Mesendoderm (in vitro differentiated cells): ENCODE measurements at regions not wholly inside any gene's neighbourhood (a gene's known extent, or its start where the extent isn't known, plus 50 kb on each side); places are given as distances from the start of the nearest gene placed in this dataset.
"Not testable (repeated sequence)": the region's sequence is repeated elsewhere in the genome, so short reads cannot be mapped to it uniquely, and the experiment has no call there.

ENCODE experiments used
- DNase-seq: peaks from one replicate; pipeline ENCODE4 v3.0.0; 2013
- H2AK5ac ChIP-seq: 2 replicates; pipeline ENCODE4 v1.6.1; 2013; ENCODE audit warnings: low read length, inconsistent platforms
- H2BK120ac ChIP-seq: 2 replicates; pipeline ENCODE4 v1.6.1; 2013; ENCODE audit warnings: low read depth, mild to moderate bottlenecking, low read length, moderate library complexity, mixed read lengths
- H2BK15ac ChIP-seq: replicated peaks from 2 replicates; pipeline ENCODE4 v1.6.1; 2013; ENCODE audit warnings: low read depth, mild to moderate bottlenecking, moderate library complexity
- H2BK5ac ChIP-seq: 2 replicates; pipeline ENCODE4 v1.6.1; 2013; ENCODE audit warnings: low read length, inconsistent platforms
- H3K18ac ChIP-seq: 2 replicates; pipeline ENCODE4 v1.6.1; 2013; ENCODE audit warnings: mild to moderate bottlenecking, low read length, mixed read lengths
- H3K23ac ChIP-seq: one replicate; pipeline ENCODE4 v1.6.1; 2013; ENCODE audit warnings: low read length
- H3K27ac ChIP-seq: 2 replicates; pipeline ENCODE4 v1.5.1; 2013; ENCODE audit warnings: low read depth, mild to moderate bottlenecking, inconsistent platforms, low read length, moderate library complexity
- H3K27me3 ChIP-seq: 2 replicates; pipeline ENCODE4 v1.6.1; 2013; ENCODE audit warnings: low read length, control low read depth, mild to moderate bottlenecking, inconsistent platforms; ENCODE audit not compliant: insufficient read depth, poor library complexity
- H3K36me3 ChIP-seq: 2 replicates; pipeline ENCODE4 v1.6.1; 2013; ENCODE audit warnings: low read length, inconsistent platforms; ENCODE audit not compliant: control insufficient read depth, insufficient read depth
- H3K4ac ChIP-seq: one replicate; pipeline ENCODE4 v1.6.1; 2013; ENCODE audit warnings: low read depth, mild to moderate bottlenecking, low read length, moderate library complexity
- H3K4me1 ChIP-seq: 2 replicates; pipeline ENCODE4 v1.6.1; 2013; ENCODE audit warnings: low read depth, low read length, inconsistent platforms; ENCODE audit not compliant: control insufficient read depth
- H3K4me2 ChIP-seq: 2 replicates; pipeline ENCODE4 v1.6.1; 2013; ENCODE audit warnings: low read length
- H3K4me3 ChIP-seq: 2 replicates; pipeline ENCODE4 v1.5.1; 2013; ENCODE audit warnings: mild to moderate bottlenecking, low read length
- H3K56ac ChIP-seq: one replicate; pipeline ENCODE4 v1.6.1; 2013; ENCODE audit warnings: low read length
- H3K79me1 ChIP-seq: 2 replicates; pipeline ENCODE4 v1.6.1; 2013; ENCODE audit warnings: low read length, inconsistent platforms
- H3K79me2 ChIP-seq: 2 replicates; pipeline ENCODE4 v1.6.1; 2013; ENCODE audit warnings: mild to moderate bottlenecking, low read length; ENCODE audit not compliant: control insufficient read depth, insufficient read depth
- H3K9ac ChIP-seq: 2 replicates; pipeline ENCODE4 v1.6.1; 2013; ENCODE audit warnings: low read length, inconsistent platforms
- H4K5ac ChIP-seq: one replicate; pipeline ENCODE4 v1.6.1; 2013; ENCODE audit warnings: low read length
- H4K8ac ChIP-seq: one replicate; pipeline ENCODE4 v1.6.1; 2013; ENCODE audit warnings: low read depth, mild to moderate bottlenecking, control low read depth, low read length, moderate library complexity
- WGBS: extraction: QIAGEN DNeasy Blood & Tissue Kit; methylation state at CpG from one replicate; pipeline ENCODE4 v1.1.7; 2013; ENCODE audit warnings: low lambda C conversion rate, missing lambda C conversion rate; ENCODE audit not compliant: insufficient coverage; ENCODE audit errors: extremely low coverage; 5-methylcytosine and 5-hydroxymethylcytosine counted together

DNA sequence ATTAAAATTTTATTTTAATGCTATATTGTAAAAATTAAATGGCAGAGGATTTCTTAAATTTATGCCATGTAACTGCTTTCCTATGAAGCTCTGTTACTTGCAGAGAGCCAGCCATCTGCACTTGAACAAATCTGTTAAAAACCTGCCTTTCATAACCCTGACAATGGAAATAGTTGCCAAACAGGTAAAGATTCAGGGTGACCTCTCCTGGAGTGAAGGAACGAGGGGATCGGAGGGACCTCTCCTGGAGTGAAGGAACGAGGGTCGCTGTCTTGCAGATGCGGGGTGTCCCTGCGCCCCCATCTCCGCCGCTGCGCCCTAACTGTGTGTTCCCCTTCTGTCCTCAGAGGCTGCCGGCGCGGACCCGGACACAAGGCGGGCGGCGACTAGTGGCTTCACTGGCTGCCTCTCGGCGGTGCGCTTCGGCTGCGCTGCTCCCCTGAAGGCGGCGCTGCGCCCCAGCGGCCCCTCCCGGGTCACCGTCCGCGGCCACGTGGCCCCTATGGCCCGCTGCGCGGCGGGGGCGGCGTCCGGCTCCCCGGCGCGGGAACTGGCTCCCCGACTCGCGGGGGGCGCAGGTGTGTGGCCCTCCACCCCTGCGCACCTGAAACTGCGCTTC, 295.9 kb upstream of the SPATA31A3 start:
- not testable (repeated sequence) for DNase-seq, H3K18ac ChIP-seq

DNA sequence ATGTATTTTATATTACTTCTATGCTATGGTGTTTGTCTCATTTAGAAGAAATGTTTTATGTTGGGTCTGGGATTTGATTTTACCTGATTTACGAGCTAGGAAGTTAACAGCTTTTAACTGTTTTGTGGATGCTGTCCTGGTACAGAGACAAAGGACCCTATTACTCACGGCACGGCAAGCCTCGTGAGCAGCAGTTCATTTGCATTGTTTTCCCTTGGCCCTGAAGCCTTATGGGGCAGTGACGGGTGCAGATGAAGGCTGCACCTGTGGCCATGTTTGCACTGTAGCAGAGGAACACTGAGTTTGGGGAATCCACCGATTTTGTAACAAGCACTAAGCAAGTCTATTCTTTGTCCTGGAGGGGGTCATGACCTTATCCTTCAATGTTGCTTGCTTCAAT, 291.9 kb upstream of the SPATA31A3 start:
- not testable (repeated sequence) for H3K9ac ChIP-seq, H3K23ac ChIP-seq, H2BK15ac ChIP-seq, H3K36me3 ChIP-seq, H3K56ac ChIP-seq, H3K79me2 ChIP-seq, H3K79me1 ChIP-seq, H3K4me3 ChIP-seq, H4K5ac ChIP-seq, H2BK5ac ChIP-seq, H4K8ac ChIP-seq, H2BK120ac ChIP-seq, H3K4me2 ChIP-seq, H3K4ac ChIP-seq, H3K27ac ChIP-seq, H3K27me3 ChIP-seq, DNase-seq, H3K4me1 ChIP-seq, H3K18ac ChIP-seq, H2AK5ac ChIP-seq
- WGBS, result no CpG with 5 or more reads among the region's 6 CpGs

More for the DNA sequence above, 295.9 kb upstream of the SPATA31A3 start:
- H2BK15ac ChIP-seq, H3K4me2 ChIP-seq, H4K8ac ChIP-seq, H3K27ac ChIP-seq, H3K4me1 ChIP-seq, H3K4me3 ChIP-seq, H2AK5ac ChIP-seq, H3K27me3 ChIP-seq, H3K79me1 ChIP-seq, H3K23ac ChIP-seq, H3K36me3 ChIP-seq, H2BK120ac ChIP-seq, H3K79me2 ChIP-seq, H3K4ac ChIP-seq, H3K9ac ChIP-seq, H2BK5ac ChIP-seq, H3K56ac ChIP-seq, H4K5ac ChIP-seq: not testable (repeated sequence)
- no CpG with 5 or more reads among the region's 46 CpGs for WGBS

DNA sequence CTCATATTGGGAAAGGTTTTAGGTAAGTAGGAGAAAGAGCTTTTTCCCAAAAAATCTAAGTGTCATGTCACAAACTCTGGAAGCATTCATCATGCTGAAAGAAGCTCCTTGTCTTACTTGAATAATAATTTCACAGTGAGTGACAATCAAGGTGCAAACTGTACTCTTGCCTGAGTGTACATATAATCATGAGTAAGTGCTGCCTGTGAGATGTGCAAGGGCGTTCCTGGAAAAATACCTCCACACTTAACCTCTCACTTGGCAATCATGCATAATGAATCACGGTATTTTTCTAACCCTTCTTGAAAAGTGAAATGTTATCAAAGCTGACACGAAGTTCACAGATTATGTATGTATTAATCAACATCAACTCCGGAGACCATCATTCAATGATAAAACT, 289.2 kb upstream of the SPATA31A3 start:
- not testable (repeated sequence) for H3K27ac ChIP-seq, H2BK15ac ChIP-seq, H3K56ac ChIP-seq, H3K79me1 ChIP-seq, H3K79me2 ChIP-seq, H3K18ac ChIP-seq, H3K4ac ChIP-seq, H3K4me2 ChIP-seq, H4K5ac ChIP-seq, H3K4me3 ChIP-seq, H2BK5ac ChIP-seq, H4K8ac ChIP-seq, H2BK120ac ChIP-seq, H3K9ac ChIP-seq, DNase-seq, H3K4me1 ChIP-seq, H2AK5ac ChIP-seq, H3K36me3 ChIP-seq, H3K23ac ChIP-seq, H3K27me3 ChIP-seq
- WGBS, result no CpG with 5 or more reads among the region's 4 CpGs

DNA sequence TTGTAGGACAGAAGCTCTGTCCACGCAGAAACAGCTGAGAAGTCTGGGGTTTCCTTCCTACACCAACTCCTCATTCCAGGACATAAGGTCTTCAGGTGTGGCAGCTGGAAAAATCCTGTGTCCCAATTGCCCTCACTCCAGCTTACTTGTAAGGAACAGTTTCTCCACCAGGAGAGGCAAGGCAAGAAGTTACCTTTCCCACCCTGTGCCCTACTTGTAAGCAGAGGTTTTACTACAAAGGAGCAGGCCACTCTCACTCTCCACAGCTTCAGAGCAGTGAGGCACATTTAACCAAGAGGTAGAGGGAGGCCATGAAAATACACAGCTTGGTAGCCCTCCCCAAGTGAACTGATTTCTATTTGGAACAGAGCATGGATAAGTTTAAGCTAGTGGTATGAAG, 277.3 kb upstream of the SPATA31A3 start:
- H3K9ac ChIP-seq, H3K4me2 ChIP-seq, H3K36me3 ChIP-seq, H3K18ac ChIP-seq, H3K27ac ChIP-seq, H3K4me3 ChIP-seq, H3K79me2 ChIP-seq, H3K4ac ChIP-seq, H2BK15ac ChIP-seq, H4K5ac ChIP-seq, H2AK5ac ChIP-seq, H3K79me1 ChIP-seq, H3K56ac ChIP-seq, H4K8ac ChIP-seq, H3K27me3 ChIP-seq, H2BK5ac ChIP-seq, H3K4me1 ChIP-seq, DNase-seq, H2BK120ac ChIP-seq, H3K23ac ChIP-seq: not testable (repeated sequence)
- WGBS, result no CpG with 5 or more reads among the region's 1 CpG

DNA sequence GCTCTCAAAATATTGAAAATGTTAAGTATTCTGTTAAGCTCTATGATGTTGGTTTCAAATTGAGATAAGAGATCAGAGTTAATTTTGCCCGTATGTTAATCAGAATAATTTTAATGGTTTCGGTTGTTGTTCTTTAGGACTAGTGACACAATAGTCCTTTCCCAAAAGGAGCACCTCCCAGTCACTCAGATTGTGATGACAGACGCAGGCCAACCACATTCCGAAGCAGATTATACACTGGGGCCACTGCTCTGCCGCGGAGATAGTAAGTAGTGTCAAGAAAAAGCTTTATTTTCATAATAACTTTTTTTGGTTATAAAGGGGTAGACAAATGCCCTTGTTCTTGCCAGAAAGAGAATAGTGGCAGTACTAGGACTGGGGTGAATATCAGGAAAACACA, 265.5 kb upstream of the SPATA31A3 start:
- H3K79me1 ChIP-seq, H3K4ac ChIP-seq, H3K9ac ChIP-seq, H3K36me3 ChIP-seq, H3K4me1 ChIP-seq, H3K4me3 ChIP-seq, H2BK120ac ChIP-seq, H3K18ac ChIP-seq, H3K56ac ChIP-seq, H2BK5ac ChIP-seq, H4K8ac ChIP-seq, DNase-seq, H2AK5ac ChIP-seq, H3K4me2 ChIP-seq, H2BK15ac ChIP-seq, H3K23ac ChIP-seq, H3K79me2 ChIP-seq, H4K5ac ChIP-seq, H3K27ac ChIP-seq, H3K27me3 ChIP-seq: not testable (repeated sequence)
- WGBS, result no CpG with 5 or more reads among the region's 6 CpGs

DNA sequence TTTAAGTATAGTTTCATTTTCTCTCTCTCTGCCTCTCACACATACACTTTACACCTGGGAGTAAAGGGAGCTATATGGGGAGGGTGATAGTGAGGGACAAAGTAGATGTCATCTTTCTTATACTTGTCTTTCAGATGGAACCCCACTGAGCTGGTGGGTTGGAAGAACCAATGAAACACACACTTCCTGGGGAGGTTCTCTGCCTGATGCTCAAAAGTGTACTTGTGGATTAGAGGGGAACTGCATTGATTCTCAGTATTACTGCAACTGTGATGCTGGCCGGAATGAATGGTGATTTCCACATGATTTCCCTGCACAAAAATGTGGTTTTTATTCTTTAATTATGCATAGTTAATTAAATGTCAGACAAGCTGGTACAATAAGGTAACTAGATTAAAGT, 256.6 kb upstream of the SPATA31A3 start:
- not testable (repeated sequence) for H3K27ac ChIP-seq, H3K9ac ChIP-seq, H3K56ac ChIP-seq, H3K79me1 ChIP-seq, H4K8ac ChIP-seq, H2AK5ac ChIP-seq, H4K5ac ChIP-seq, H3K27me3 ChIP-seq, H3K4me1 ChIP-seq, H3K4ac ChIP-seq, H2BK5ac ChIP-seq, H2BK120ac ChIP-seq, H3K36me3 ChIP-seq, DNase-seq, H3K18ac ChIP-seq, H2BK15ac ChIP-seq, H3K4me3 ChIP-seq, H3K79me2 ChIP-seq, H3K4me2 ChIP-seq, H3K23ac ChIP-seq
- WGBS, result no CpG with 5 or more reads among the region's 1 CpG
